CD4-positive, alpha-beta T cell (primary cell): ENCODE measurements at regions not wholly inside any gene's neighbourhood (a gene's known extent, or its start where the extent isn't known, plus 50 kb on each side); places are given as distances from the start of the nearest gene placed in this dataset.
"Not testable (repeated sequence)": the region's sequence is repeated elsewhere in the genome, so short reads cannot be mapped to it uniquely, and the experiment has no call there.

ENCODE experiments used
- ATAC-seq: fragments of 200-7000 bp; cut with Tn5 transposase; one replicate; pipeline ENCODE4 v1.10.0; 2022; ENCODE audit warnings: mild to moderate bottlenecking; ENCODE audit not compliant: poor library complexity
- CTCF ChIA-PET: fragments of 350-600 bp; sonication (Branson Sonifier 250); formaldehyde crosslinking; loops from one replicate; lab custom pipeline; 2021; ENCODE audit warnings: antibody characterized with exemption, inconsistent platforms; lab: Charles Lee
- POLR2A ChIA-PET: fragments of 350-600 bp; sonication (Branson Sonifier 250); formaldehyde crosslinking; loops from one replicate; lab custom pipeline; 2021; ENCODE audit warnings: antibody characterized with exemption, inconsistent platforms; lab: Charles Lee
- DNase-seq, 14 experiments: peaks; one replicate each; pipeline ENCODE4 v3.0.0-alpha.2; 2013 to 2020; ENCODE audit warnings: mixed read lengths in 2 of 14
- H3K27ac ChIP-seq, 2 donors: one replicate each; pipeline versions ENCODE4 v1.5.1 to v1.7.0; 2013; ENCODE audit warnings: low read length in 2 of 2, low read depth in 1 of 2, mild to moderate bottlenecking in 1 of 2
- H3K27me3 ChIP-seq, 2 experiments: 1 replicate in 1 of 2; 2 replicates in 1 of 2; pipeline versions ENCODE4 v1.6.1 to v1.7.0; 2013; ENCODE audit warnings: low read length in 2 of 2, control low read depth in 1 of 2, mild to moderate bottlenecking in 1 of 2, moderate library complexity in 1 of 2; ENCODE audit not compliant: insufficient read depth in 2 of 2, control insufficient read depth in 1 of 2
- H3K36me3 ChIP-seq: one replicate; pipeline ENCODE4 v1.6.1; 2013; ENCODE audit warnings: low read length, control low read depth; ENCODE audit not compliant: insufficient read depth
- H3K4me1 ChIP-seq: one replicate; pipeline ENCODE4 v1.6.1; 2013; ENCODE audit warnings: low read length, control low read depth; ENCODE audit not compliant: insufficient read depth
- H3K4me3 ChIP-seq: one replicate; pipeline ENCODE4 v1.5.1; 2013; ENCODE audit warnings: mild to moderate bottlenecking, low read length, moderate library complexity
- H3K9me3 ChIP-seq, 2 experiments: 1 replicate in 1 of 2; 2 replicates in 1 of 2; pipeline versions ENCODE4 v1.6.1 to v1.7.0; 2013; ENCODE audit warnings: low read length in 2 of 2, mild to moderate bottlenecking in 2 of 2, control low read depth in 1 of 2, moderate library complexity in 1 of 2; ENCODE audit not compliant: control insufficient read depth in 1 of 2, insufficient read depth in 1 of 2
- H3K27ac Mint-ChIP-seq: one replicate; pipeline ENCODE4 v1.8.0; 2020; ENCODE audit warnings: mixed read lengths
- H3K27me3 Mint-ChIP-seq: one replicate; pipeline ENCODE4 v1.8.0; 2021; ENCODE audit warnings: mixed read lengths
- H3K36me3 Mint-ChIP-seq: one replicate; pipeline ENCODE4 v1.8.0; 2021; ENCODE audit warnings: low read depth, mixed read lengths
- H3K4me1 Mint-ChIP-seq: one replicate; pipeline ENCODE4 v1.8.0; 2021; ENCODE audit warnings: low read depth, mixed read lengths
- H3K4me3 Mint-ChIP-seq: one replicate; pipeline ENCODE4 v1.8.0; 2020; ENCODE audit warnings: mild to moderate bottlenecking, mixed read lengths
- H3K9me3 Mint-ChIP-seq: one replicate; pipeline ENCODE4 v1.8.0; 2020; ENCODE audit warnings: mixed read lengths
- intact Hi-C, 2 experiments: fragments of 100-400 bp; cut with DNase I in 1 of 2; cut with micrococcal nuclease in 1 of 2; formaldehyde crosslinking; loops; one replicate each; pipeline versions ENCODE4 v1.15.1 to v1.9.0; 2023 to 2025; cut with DNase I, micrococcal nuclease
- TF ChIP-seq, protein P1 (sequence below): fragments of 200-600 bp; IDR thresholded peaks from one replicate; pipeline ENCODE4 v1.8.0; 2022; ENCODE audit warnings: antibody characterized with exemption, mild to moderate bottlenecking

DNA sequence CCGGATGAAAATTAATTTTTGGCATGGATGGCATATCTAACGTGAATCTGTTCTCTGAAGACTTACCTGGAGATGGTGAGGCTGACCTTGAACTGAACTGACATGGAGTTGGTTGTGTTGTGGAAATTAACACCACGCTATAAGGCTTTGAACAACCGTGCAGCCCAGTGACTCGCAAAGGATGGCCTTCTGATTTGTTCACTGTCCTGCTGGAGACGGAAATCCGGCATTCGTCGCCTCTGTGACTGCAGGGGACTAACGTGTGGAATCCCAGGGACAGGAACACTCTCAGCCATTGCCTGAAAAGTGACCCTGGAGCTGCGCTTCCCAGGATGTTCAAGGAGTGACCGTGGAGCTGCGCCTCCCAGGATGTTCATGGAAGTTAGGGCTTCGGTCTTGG lies 100.3 kb downstream of the NPIPB11 start:
- H3K27ac Mint-ChIP-seq = no peak overlapping the region
- H3K9me3 Mint-ChIP-seq = no peaks in the 10 kb centered on the region
- CTCF ChIA-PET = no interaction called here
- H3K36me3 ChIP-seq = no peaks in the 10 kb centered on the region
- H3K9me3 ChIP-seq = no peaks in the 10 kb centered on the region
- H3K4me3 ChIP-seq = no peak overlapping the region
- TF ChIP-seq, protein P1, sequence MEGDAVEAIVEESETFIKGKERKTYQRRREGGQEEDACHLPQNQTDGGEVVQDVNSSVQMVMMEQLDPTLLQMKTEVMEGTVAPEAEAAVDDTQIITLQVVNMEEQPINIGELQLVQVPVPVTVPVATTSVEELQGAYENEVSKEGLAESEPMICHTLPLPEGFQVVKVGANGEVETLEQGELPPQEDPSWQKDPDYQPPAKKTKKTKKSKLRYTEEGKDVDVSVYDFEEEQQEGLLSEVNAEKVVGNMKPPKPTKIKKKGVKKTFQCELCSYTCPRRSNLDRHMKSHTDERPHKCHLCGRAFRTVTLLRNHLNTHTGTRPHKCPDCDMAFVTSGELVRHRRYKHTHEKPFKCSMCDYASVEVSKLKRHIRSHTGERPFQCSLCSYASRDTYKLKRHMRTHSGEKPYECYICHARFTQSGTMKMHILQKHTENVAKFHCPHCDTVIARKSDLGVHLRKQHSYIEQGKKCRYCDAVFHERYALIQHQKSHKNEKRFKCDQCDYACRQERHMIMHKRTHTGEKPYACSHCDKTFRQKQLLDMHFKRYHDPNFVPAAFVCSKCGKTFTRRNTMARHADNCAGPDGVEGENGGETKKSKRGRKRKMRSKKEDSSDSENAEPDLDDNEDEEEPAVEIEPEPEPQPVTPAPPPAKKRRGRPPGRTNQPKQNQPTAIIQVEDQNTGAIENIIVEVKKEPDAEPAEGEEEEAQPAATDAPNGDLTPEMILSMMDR = no peak
- H3K36me3 Mint-ChIP-seq = no peaks in the 10 kb centered on the region
- POLR2A ChIA-PET = no interaction called here
- H3K27ac ChIP-seq = no peak overlapping the region
- H3K4me3 Mint-ChIP-seq = no peak overlapping the region
- DNase-seq (no peak), ATAC-seq (no peak)
- H3K27me3 ChIP-seq = no peaks in the 10 kb centered on the region
- H3K27me3 Mint-ChIP-seq = no peaks in the 10 kb centered on the region
- no peaks in the 10 kb centered on the region for H3K4me1 Mint-ChIP-seq
- no peaks in the 10 kb centered on the region for H3K4me1 ChIP-seq
- intact Hi-C loops = no loop called here

GRCh38 chr16:29305018-29305417 lies 101.5 kb downstream of the NPIPB11 start:
- CTCF ChIA-PET, H3K36me3 ChIP-seq, ATAC-seq, H3K36me3 Mint-ChIP-seq, H3K27me3 Mint-ChIP-seq, H3K27me3 ChIP-seq, H3K27ac ChIP-seq, H3K4me3 Mint-ChIP-seq, H3K27ac Mint-ChIP-seq, H3K4me3 ChIP-seq, POLR2A ChIA-PET, H3K4me1 ChIP-seq, H3K9me3 Mint-ChIP-seq, intact Hi-C loops, H3K4me1 Mint-ChIP-seq, H3K9me3 ChIP-seq, DNase-seq: not testable (repeated sequence)

DNA sequence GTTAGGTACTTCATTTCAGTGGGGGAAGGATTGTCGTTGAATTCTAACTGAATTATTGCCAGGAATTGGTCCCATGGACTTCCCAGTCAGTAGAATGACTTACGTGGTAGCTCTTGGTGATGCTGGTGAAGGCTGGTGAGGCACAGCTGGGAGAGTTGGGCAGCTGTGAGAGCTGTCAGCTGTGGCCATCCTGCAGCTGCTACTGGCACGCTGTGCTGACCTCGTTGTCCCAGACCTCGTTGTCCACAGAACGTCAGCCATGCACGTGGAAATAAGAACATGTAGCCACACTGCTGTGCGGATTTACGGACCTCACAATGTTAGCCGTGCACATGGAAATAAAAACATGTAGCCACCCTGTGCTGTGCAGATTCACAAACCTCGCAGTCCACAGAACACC lies 102.3 kb downstream of the NPIPB11 start:
- ChIA-PET POLR2A (no interaction called here), CTCF (no interaction called here)
- Mint-ChIP-seq H3K9me3 (no peaks in the 10 kb centered on the region), H3K27me3 (no peaks in the 10 kb centered on the region), H3K27ac (no peak overlapping the region), H3K4me1 (no peaks in the 10 kb centered on the region), H3K36me3 (no peaks in the 10 kb centered on the region), H3K4me3 (no peak overlapping the region)
- no peak for ATAC-seq
- Histone ChIP-seq H3K27ac (no peak overlapping the region), H3K36me3 (no peaks in the 10 kb centered on the region), H3K27me3 (no peaks in the 10 kb centered on the region), H3K4me3 (no peak overlapping the region), H3K9me3 (no peaks in the 10 kb centered on the region), H3K4me1 (no peaks in the 10 kb centered on the region)
- no peak for DNase-seq
- TF ChIP-seq, protein P1 = no peak
- intact Hi-C loops = no loop called here

DNA sequence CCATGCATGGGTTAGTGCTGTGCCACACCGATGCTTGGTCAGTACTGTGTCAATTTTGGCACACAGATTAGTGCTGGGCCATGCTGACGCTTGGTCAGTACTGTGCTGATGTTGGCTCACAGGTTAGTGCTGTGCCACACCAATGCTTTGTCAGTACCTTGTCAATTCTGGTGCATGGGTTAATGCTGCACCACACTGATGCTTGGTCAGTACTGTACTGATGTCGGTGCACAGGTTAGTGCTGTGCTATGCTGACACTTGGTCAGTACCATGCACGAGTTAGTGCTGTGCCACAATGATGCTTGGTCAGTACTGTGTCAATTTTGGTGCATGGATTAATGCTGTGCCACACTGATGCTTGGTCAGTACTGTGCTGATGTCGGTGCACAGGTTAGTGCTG lies 103.0 kb downstream of the NPIPB11 start:
- ChIA-PET CTCF (no interaction called here), POLR2A (no interaction called here)
- Mint-ChIP-seq H3K4me3 (no peak overlapping the region), H3K4me1 (no peaks in the 10 kb centered on the region), H3K36me3 (no peaks in the 10 kb centered on the region), H3K9me3 (no peaks in the 10 kb centered on the region), H3K27me3 (no peaks in the 10 kb centered on the region), H3K27ac (no peak overlapping the region)
- Histone ChIP-seq H3K4me3 (no peak overlapping the region), H3K4me1 (no peaks in the 10 kb centered on the region), H3K9me3 (no peaks in the 10 kb centered on the region), H3K27ac (no peak overlapping the region), H3K27me3 (no peaks in the 10 kb centered on the region), H3K36me3 (no peaks in the 10 kb centered on the region)
- ATAC-seq (no peak), DNase-seq (no peak)
- intact Hi-C loops = no loop called here
- TF ChIP-seq, protein P1 = no peak
